CD4-positive, alpha-beta T cell (primary cell): ENCODE measurements at regions not wholly inside any gene's neighbourhood (a gene's known extent, or its start where the extent isn't known, plus 50 kb on each side); places are given as distances from the start of the nearest gene placed in this dataset.

ENCODE experiments used
- ATAC-seq: fragments of 200-7000 bp; cut with Tn5 transposase; one replicate; pipeline ENCODE4 v1.10.0; 2022; ENCODE audit warnings: mild to moderate bottlenecking; ENCODE audit not compliant: poor library complexity
- CTCF ChIA-PET: fragments of 350-600 bp; sonication (Branson Sonifier 250); formaldehyde crosslinking; loops from one replicate; lab custom pipeline; 2021; ENCODE audit warnings: antibody characterized with exemption, inconsistent platforms; lab: Charles Lee
- POLR2A ChIA-PET: fragments of 350-600 bp; sonication (Branson Sonifier 250); formaldehyde crosslinking; loops from one replicate; lab custom pipeline; 2021; ENCODE audit warnings: antibody characterized with exemption, inconsistent platforms; lab: Charles Lee
- DNase-seq, 14 experiments: peaks; one replicate each; pipeline ENCODE4 v3.0.0-alpha.2; 2013 to 2020; ENCODE audit warnings: mixed read lengths in 2 of 14
- H3K27ac ChIP-seq, 2 donors: one replicate each; pipeline versions ENCODE4 v1.5.1 to v1.7.0; 2013; ENCODE audit warnings: low read length in 2 of 2, low read depth in 1 of 2, mild to moderate bottlenecking in 1 of 2
- H3K27me3 ChIP-seq, 2 experiments: 1 replicate in 1 of 2; 2 replicates in 1 of 2; pipeline versions ENCODE4 v1.6.1 to v1.7.0; 2013; ENCODE audit warnings: low read length in 2 of 2, control low read depth in 1 of 2, mild to moderate bottlenecking in 1 of 2, moderate library complexity in 1 of 2; ENCODE audit not compliant: insufficient read depth in 2 of 2, control insufficient read depth in 1 of 2
- H3K36me3 ChIP-seq: one replicate; pipeline ENCODE4 v1.6.1; 2013; ENCODE audit warnings: low read length, control low read depth; ENCODE audit not compliant: insufficient read depth
- H3K4me1 ChIP-seq: one replicate; pipeline ENCODE4 v1.6.1; 2013; ENCODE audit warnings: low read length, control low read depth; ENCODE audit not compliant: insufficient read depth
- H3K4me3 ChIP-seq: one replicate; pipeline ENCODE4 v1.5.1; 2013; ENCODE audit warnings: mild to moderate bottlenecking, low read length, moderate library complexity
- H3K9me3 ChIP-seq, 2 experiments: 1 replicate in 1 of 2; 2 replicates in 1 of 2; pipeline versions ENCODE4 v1.6.1 to v1.7.0; 2013; ENCODE audit warnings: low read length in 2 of 2, mild to moderate bottlenecking in 2 of 2, control low read depth in 1 of 2, moderate library complexity in 1 of 2; ENCODE audit not compliant: control insufficient read depth in 1 of 2, insufficient read depth in 1 of 2
- H3K27ac Mint-ChIP-seq: one replicate; pipeline ENCODE4 v1.8.0; 2020; ENCODE audit warnings: mixed read lengths
- H3K27me3 Mint-ChIP-seq: one replicate; pipeline ENCODE4 v1.8.0; 2021; ENCODE audit warnings: mixed read lengths
- H3K36me3 Mint-ChIP-seq: one replicate; pipeline ENCODE4 v1.8.0; 2021; ENCODE audit warnings: low read depth, mixed read lengths
- H3K4me1 Mint-ChIP-seq: one replicate; pipeline ENCODE4 v1.8.0; 2021; ENCODE audit warnings: low read depth, mixed read lengths
- H3K4me3 Mint-ChIP-seq: one replicate; pipeline ENCODE4 v1.8.0; 2020; ENCODE audit warnings: mild to moderate bottlenecking, mixed read lengths
- H3K9me3 Mint-ChIP-seq: one replicate; pipeline ENCODE4 v1.8.0; 2020; ENCODE audit warnings: mixed read lengths
- intact Hi-C, 2 experiments: fragments of 100-400 bp; cut with DNase I in 1 of 2; cut with micrococcal nuclease in 1 of 2; formaldehyde crosslinking; loops; one replicate each; pipeline versions ENCODE4 v1.15.1 to v1.9.0; 2023 to 2025; cut with DNase I, micrococcal nuclease
- TF ChIP-seq, protein P1 (sequence below): fragments of 200-600 bp; IDR thresholded peaks from one replicate; pipeline ENCODE4 v1.8.0; 2022; ENCODE audit warnings: antibody characterized with exemption, mild to moderate bottlenecking

DNA sequence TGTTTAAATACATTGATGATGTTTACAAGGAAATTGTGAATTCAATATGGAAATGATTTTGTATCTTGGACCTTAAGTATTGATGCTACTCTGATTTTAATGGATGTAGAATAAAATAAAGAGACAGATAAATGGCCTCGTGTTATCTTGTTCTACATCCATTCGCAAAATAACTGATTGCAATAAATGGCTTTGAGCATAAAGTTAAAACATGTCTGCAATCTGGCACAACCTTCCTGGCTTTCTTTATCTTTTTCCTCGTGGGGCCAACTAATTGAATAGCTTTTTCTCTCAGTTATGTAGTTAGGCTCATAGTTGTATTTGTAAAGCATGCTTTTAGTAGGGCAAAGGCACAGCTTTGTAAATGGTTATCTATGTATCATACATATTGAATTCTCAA lies 691.4 kb downstream of the CDH8 start:
- DNase-seq (no peak), ATAC-seq (no peak)
- no peaks in the 10 kb centered on the region for H3K4me1 ChIP-seq
- TF ChIP-seq, protein P1, sequence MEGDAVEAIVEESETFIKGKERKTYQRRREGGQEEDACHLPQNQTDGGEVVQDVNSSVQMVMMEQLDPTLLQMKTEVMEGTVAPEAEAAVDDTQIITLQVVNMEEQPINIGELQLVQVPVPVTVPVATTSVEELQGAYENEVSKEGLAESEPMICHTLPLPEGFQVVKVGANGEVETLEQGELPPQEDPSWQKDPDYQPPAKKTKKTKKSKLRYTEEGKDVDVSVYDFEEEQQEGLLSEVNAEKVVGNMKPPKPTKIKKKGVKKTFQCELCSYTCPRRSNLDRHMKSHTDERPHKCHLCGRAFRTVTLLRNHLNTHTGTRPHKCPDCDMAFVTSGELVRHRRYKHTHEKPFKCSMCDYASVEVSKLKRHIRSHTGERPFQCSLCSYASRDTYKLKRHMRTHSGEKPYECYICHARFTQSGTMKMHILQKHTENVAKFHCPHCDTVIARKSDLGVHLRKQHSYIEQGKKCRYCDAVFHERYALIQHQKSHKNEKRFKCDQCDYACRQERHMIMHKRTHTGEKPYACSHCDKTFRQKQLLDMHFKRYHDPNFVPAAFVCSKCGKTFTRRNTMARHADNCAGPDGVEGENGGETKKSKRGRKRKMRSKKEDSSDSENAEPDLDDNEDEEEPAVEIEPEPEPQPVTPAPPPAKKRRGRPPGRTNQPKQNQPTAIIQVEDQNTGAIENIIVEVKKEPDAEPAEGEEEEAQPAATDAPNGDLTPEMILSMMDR: no peak
- H3K36me3 Mint-ChIP-seq: no peaks in the 10 kb centered on the region
- peaks cover 9% of the 10 kb centered on the region for H3K9me3 Mint-ChIP-seq
- no peaks in the 10 kb centered on the region for H3K27me3 Mint-ChIP-seq
- H3K27me3 ChIP-seq: no peaks in the 10 kb centered on the region
- ChIA-PET CTCF (no interaction called here), POLR2A (no interaction called here)
- peaks cover 0 to 5% of the 10 kb centered on the region in 2 experiments for H3K9me3 ChIP-seq
- H3K27ac Mint-ChIP-seq: no peak overlapping the region
- H3K4me1 Mint-ChIP-seq: no peaks in the 10 kb centered on the region
- H3K4me3 ChIP-seq: no peak overlapping the region
- H3K27ac ChIP-seq: no peak overlapping the region
- no peaks in the 10 kb centered on the region for H3K36me3 ChIP-seq
- intact Hi-C loops: no loop called here
- H3K4me3 Mint-ChIP-seq: no peak overlapping the region

DNA sequence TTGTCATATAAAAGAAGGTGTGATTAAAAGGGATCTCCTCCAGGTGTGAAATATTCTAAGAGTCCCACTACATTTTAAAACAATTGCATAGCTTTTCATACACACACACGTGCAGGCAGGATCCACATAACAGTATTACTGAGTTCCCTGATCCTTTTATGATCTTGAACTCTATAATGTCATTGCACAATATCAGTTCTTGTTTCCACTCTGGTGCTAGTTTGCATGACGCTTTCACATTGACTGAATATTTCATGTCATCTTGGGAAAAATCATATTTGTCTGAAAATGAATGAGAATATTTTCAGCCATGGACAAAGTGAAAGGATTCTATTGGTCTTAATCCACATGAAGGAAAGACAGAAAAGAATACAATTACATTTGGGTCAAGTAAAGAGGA lies 703.8 kb downstream of the CDH8 start:
- no peak overlapping the region for H3K4me3 ChIP-seq
- H3K4me3 Mint-ChIP-seq: no peak overlapping the region
- TF ChIP-seq, protein P1: no peak
- CTCF ChIA-PET: no interaction called here
- no peaks in the 10 kb centered on the region for H3K4me1 Mint-ChIP-seq
- H3K36me3 ChIP-seq: no peaks in the 10 kb centered on the region
- H3K36me3 Mint-ChIP-seq: no peaks in the 10 kb centered on the region
- no peak overlapping the region for H3K27ac Mint-ChIP-seq
- H3K27me3 Mint-ChIP-seq: no peaks in the 10 kb centered on the region
- no peaks in the 10 kb centered on the region for H3K9me3 ChIP-seq
- H3K27me3 ChIP-seq: no peaks in the 10 kb centered on the region
- H3K9me3 Mint-ChIP-seq: peaks cover 4% of the 10 kb centered on the region
- no peak for ATAC-seq
- intact Hi-C loops: no loop called here
- no peak for DNase-seq
- no peak overlapping the region for H3K27ac ChIP-seq
- POLR2A ChIA-PET: no interaction called here
- no peaks in the 10 kb centered on the region for H3K4me1 ChIP-seq

DNA sequence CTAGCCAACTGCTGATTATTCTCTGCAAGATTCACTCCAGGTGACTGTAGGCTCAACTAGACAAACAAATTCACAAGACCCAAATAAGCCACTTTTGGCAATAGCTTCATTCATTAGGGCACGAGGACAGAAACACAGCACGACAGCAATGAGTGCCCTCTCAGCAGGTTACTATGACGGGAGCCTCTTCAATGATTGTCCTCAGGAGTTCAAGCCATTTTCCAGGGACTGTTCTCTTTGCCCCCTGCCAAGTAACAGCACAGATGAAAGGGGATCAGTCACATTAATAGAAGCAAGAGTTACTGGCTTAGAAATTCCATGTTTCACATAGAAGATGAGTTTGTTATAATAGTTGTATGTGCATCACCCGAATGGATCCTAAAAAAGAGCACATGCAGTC lies 712.2 kb downstream of the CDH8 start:
- POLR2A ChIA-PET: no interaction called here
- CTCF ChIA-PET: no interaction called here

More for the DNA sequence above, 712.2 kb downstream of the CDH8 start:
- ATAC-seq (no peak), DNase-seq (no peak)
- H3K4me3 Mint-ChIP-seq: no peak overlapping the region
- Histone ChIP-seq H3K27ac (no peak overlapping the region), H3K9me3 (peaks cover 3 to 11% of the 10 kb centered on the region in 2 experiments), H3K27me3 (no peaks in the 10 kb centered on the region), H3K36me3 (no peaks in the 10 kb centered on the region), H3K4me3 (no peak overlapping the region), H3K4me1 (no peaks in the 10 kb centered on the region)
- H3K9me3 Mint-ChIP-seq: peaks cover 13% of the 10 kb centered on the region
- TF ChIP-seq, protein P1: no peak
- H3K4me1 Mint-ChIP-seq: no peaks in the 10 kb centered on the region
- H3K27ac Mint-ChIP-seq: no peak overlapping the region
- no peaks in the 10 kb centered on the region for H3K27me3 Mint-ChIP-seq
- no peaks in the 10 kb centered on the region for H3K36me3 Mint-ChIP-seq
- intact Hi-C loops: no loop called here
